HEK293 (cell line): ENCODE measurements at regions not wholly inside any gene's neighbourhood (a gene's known extent, or its start where the extent isn't known, plus 50 kb on each side); places are given as distances from the start of the nearest gene placed in this dataset.

Source experiments
- CTCF ChIA-PET: fragments of 350-600 bp; formaldehyde crosslinking; extraction: SDS; loops from one replicate; lab custom pipeline; 2021; ENCODE audit warnings: antibody characterized with exemption; lab: Yijun Ruan, JAX
- POLR2A ChIA-PET: fragments of 300-600 bp; formaldehyde crosslinking; extraction: SDS; loops from one replicate; lab custom pipeline; 2020; ENCODE audit warnings: antibody characterized with exemption, inconsistent platforms; lab: Yijun Ruan, JAX
- H3K27ac ChIP-seq: fragments of 200-500 bp; sonication (Bioruptor generic); 2 replicates; pipeline ENCODE4 v1.5.1; 2014; ENCODE audit warnings: low read depth, low read length, control low read depth, inconsistent platforms; ENCODE audit errors: extremely low read depth
- H3K36me3 ChIP-seq, 2 experiments: fragments of 200-500 bp in 1 of 2; sonication (Bioruptor generic) in 1 of 2; 1 replicate in 1 of 2; 2 replicates in 1 of 2; pipeline ENCODE4 v1.5.1; 2014 to 2017; ENCODE audit warnings: inconsistent platforms in 2 of 2, low read length in 2 of 2; ENCODE audit not compliant: control insufficient read depth in 2 of 2, insufficient read depth in 1 of 2
- H3K4me1 ChIP-seq: fragments of 200-500 bp; sonication (Bioruptor generic); 2 replicates; pipeline ENCODE4 v1.5.1; 2014; ENCODE audit warnings: mild to moderate bottlenecking, low read length, inconsistent platforms; ENCODE audit not compliant: control insufficient read depth, insufficient read depth
- H3K4me3 ChIP-seq: 2 replicates; pipeline ENCODE4 v1.5.1; 2011; ENCODE audit warnings: low read depth, mild to moderate bottlenecking, control low read depth, low read length, moderate library complexity
- H3K9me3 ChIP-seq: fragments of 200-500 bp; sonication (Bioruptor generic); 2 replicates; pipeline ENCODE4 v1.5.1; 2014; ENCODE audit warnings: low read depth, low read length, inconsistent platforms; ENCODE audit not compliant: control insufficient read depth, insufficient read depth
- KLF9 ChIP-seq: fragments of 450-650 bp; formaldehyde crosslinking; IDR thresholded peaks from 2 replicates; pipeline ENCODE4 v1.5.1; 2016; ENCODE audit warnings: missing biosample characterization, missing genetic modification characterization, low read depth
- PATZ1 ChIP-seq: fragments of 450-650 bp; formaldehyde crosslinking; IDR thresholded peaks from 2 replicates; pipeline ENCODE4 v1.5.1; 2016; ENCODE audit warnings: missing biosample characterization, missing genetic modification characterization
- SALL2 ChIP-seq: fragments of 450-650 bp; formaldehyde crosslinking; IDR thresholded peaks from 2 replicates; pipeline ENCODE4 v1.5.0; 2017; ENCODE audit warnings: missing biosample characterization, mild to moderate bottlenecking, missing genetic modification characterization, borderline replicate concordance
- ZBTB10 ChIP-seq: fragments of 450-650 bp; formaldehyde crosslinking; IDR thresholded peaks from 2 replicates; pipeline ENCODE4 v1.5.1; 2016; ENCODE audit warnings: missing biosample characterization, missing genetic modification characterization
- ZBTB21 ChIP-seq: fragments of 450-650 bp; formaldehyde crosslinking; IDR thresholded peaks from 2 replicates; pipeline ENCODE4 v1.5.1; 2017; ENCODE audit warnings: missing biosample characterization, missing genetic modification characterization
- ZFHX2 ChIP-seq: fragments of 450-650 bp; formaldehyde crosslinking; conservative IDR thresholded peaks from 2 replicates; pipeline ENCODE4 v1.5.1; 2016; ENCODE audit warnings: missing biosample characterization, missing genetic modification characterization
- ZIC2 ChIP-seq: fragments of 450-650 bp; formaldehyde crosslinking; IDR thresholded peaks from 2 replicates; pipeline ENCODE4 v1.5.1; 2016; ENCODE audit warnings: missing biosample characterization, missing genetic modification characterization
- ZNF157 ChIP-seq: fragments of 450-650 bp; formaldehyde crosslinking; IDR thresholded peaks from 2 replicates; pipeline ENCODE4 v1.5.1; 2016; ENCODE audit warnings: missing biosample characterization, missing genetic modification characterization
- ZNF184 ChIP-seq: fragments of 450-650 bp; IDR thresholded peaks from 2 replicates; pipeline ENCODE4 v1.5.1; 2018; ENCODE audit warnings: missing biosample characterization, mild to moderate bottlenecking, missing genetic modification characterization
- ZNF211 ChIP-seq: fragments of 450-650 bp; formaldehyde crosslinking; IDR thresholded peaks from 2 replicates; pipeline ENCODE4 v1.5.1; 2016; ENCODE audit warnings: low read depth, missing biosample characterization, missing genetic modification characterization
- ZNF266 ChIP-seq: fragments of 450-650 bp; formaldehyde crosslinking; IDR thresholded peaks from 2 replicates; pipeline ENCODE4 v1.5.1; 2016; ENCODE audit warnings: missing biosample characterization, missing genetic modification characterization, low read depth
- ZNF311 ChIP-seq: fragments of 450-650 bp; formaldehyde crosslinking; IDR thresholded peaks from 2 replicates; pipeline ENCODE4 v1.5.1; 2017; ENCODE audit warnings: missing biosample characterization, missing genetic modification characterization, borderline replicate concordance
- ZNF449 ChIP-seq: fragments of 450-650 bp; formaldehyde crosslinking; IDR thresholded peaks from 2 replicates; pipeline ENCODE4 v1.5.1; 2017; ENCODE audit warnings: missing biosample characterization, mild to moderate bottlenecking, missing genetic modification characterization, moderate library complexity
- ZNF600 ChIP-seq: fragments of 450-650 bp; formaldehyde crosslinking; IDR thresholded peaks from 2 replicates; pipeline ENCODE4 v1.5.1; 2016; ENCODE audit warnings: missing biosample characterization, missing genetic modification characterization
- ZNF629 ChIP-seq: fragments of 450-650 bp; formaldehyde crosslinking; IDR thresholded peaks from 2 replicates; pipeline ENCODE4 v1.5.1; 2017; ENCODE audit warnings: missing biosample characterization, missing genetic modification characterization
- ZNF658 ChIP-seq: fragments of 450-650 bp; formaldehyde crosslinking; IDR thresholded peaks from 2 replicates; pipeline ENCODE4; 2016; ENCODE audit warnings: missing biosample characterization, missing genetic modification characterization
- ZNF660 ChIP-seq: fragments of 450-650 bp; IDR thresholded peaks from 2 replicates; pipeline ENCODE4 v1.5.1; 2018; ENCODE audit warnings: missing biosample characterization, mild to moderate bottlenecking, missing genetic modification characterization
- ZNF692 ChIP-seq: fragments of 450-650 bp; formaldehyde crosslinking; IDR thresholded peaks from 2 replicates; pipeline ENCODE4 v1.5.1; 2016; ENCODE audit warnings: missing biosample characterization, missing genetic modification characterization
- ZXDB ChIP-seq: fragments of 450-650 bp; formaldehyde crosslinking; IDR thresholded peaks from 2 replicates; pipeline ENCODE4 v1.5.1; 2016; ENCODE audit warnings: missing biosample characterization, missing genetic modification characterization
- TF ChIP-seq, protein P1 (sequence below): fragments of 450-650 bp; IDR thresholded peaks from 2 replicates; pipeline ENCODE4 v1.5.1; 2018; ENCODE audit warnings: missing biosample characterization, mild to moderate bottlenecking, missing genetic modification characterization
- TF ChIP-seq, protein P2 (sequence below): fragments of 450-650 bp; formaldehyde crosslinking; IDR thresholded peaks from 2 replicates; pipeline ENCODE4 v1.5.1; 2016; ENCODE audit warnings: missing biosample characterization, missing genetic modification characterization
- TF ChIP-seq, protein P3 (sequence below): fragments of 450-650 bp; formaldehyde crosslinking; IDR thresholded peaks from 2 replicates; pipeline ENCODE4 v1.5.1; 2016; ENCODE audit warnings: missing biosample characterization, missing genetic modification characterization, low read depth

DNA sequence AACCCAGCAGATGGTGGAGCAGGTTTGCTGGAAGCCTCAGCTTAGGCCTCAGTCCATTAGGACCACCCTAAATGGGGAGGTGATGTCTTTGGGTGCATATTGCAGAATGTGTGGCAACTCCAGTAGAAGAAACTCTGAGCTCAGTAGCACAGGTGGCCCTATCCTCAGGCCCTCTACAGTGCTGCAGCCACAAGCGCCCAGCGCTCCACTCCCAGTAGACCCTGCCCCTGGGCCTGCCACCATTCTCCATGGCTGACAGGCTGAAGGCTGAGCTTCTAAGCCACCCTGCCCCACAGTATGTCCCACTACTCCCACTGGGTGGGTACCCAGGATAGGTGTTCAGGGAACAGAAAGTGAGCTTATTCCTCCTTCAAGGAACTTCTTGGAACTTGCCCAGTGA lies 162.8 kb upstream of the MAMLD1 start (continued):
- no peak for TF ChIP-seq ZBTB10
- TF ChIP-seq ZNF660, result no peak
- TF ChIP-seq, protein P1, sequence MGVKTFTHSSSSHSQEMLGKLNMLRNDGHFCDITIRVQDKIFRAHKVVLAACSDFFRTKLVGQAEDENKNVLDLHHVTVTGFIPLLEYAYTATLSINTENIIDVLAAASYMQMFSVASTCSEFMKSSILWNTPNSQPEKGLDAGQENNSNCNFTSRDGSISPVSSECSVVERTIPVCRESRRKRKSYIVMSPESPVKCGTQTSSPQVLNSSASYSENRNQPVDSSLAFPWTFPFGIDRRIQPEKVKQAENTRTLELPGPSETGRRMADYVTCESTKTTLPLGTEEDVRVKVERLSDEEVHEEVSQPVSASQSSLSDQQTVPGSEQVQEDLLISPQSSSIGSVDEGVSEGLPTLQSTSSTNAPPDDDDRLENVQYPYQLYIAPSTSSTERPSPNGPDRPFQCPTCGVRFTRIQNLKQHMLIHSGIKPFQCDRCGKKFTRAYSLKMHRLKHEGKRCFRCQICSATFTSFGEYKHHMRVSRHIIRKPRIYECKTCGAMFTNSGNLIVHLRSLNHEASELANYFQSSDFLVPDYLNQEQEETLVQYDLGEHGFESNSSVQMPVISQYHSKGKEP (tag by site-specific recombination), result no peak
- no peak for TF ChIP-seq ZNF658 (tag by site-specific recombination)

- Histone ChIP-seq H3K36me3 (no peaks in the 10 kb centered on the region), H3K9me3 (no peaks in the 10 kb centered on the region), H3K4me3 (no peak overlapping the region), H3K27ac (no peak overlapping the region), H3K4me1 (peaks cover 5% of the 10 kb centered on the region; the same call in 1 of the 2 replicates)
- POLR2A ChIA-PET, result interaction anchor here (0.9 to 1.8 kb wide), 5 partner anchors 16 to 162 kb away, joined by 3 to 7 read pairs (median 3); partner anchors contain the start of gene MAMLD1
- CTCF ChIA-PET, result interaction anchor here (0.9 to 2.1 kb wide), 4 partner anchors 10 to 148 kb away, joined by 3 to 8 read pairs (median 3); no protein-coding TSS in a partner anchor
- TF ChIP-seq, protein P2, sequence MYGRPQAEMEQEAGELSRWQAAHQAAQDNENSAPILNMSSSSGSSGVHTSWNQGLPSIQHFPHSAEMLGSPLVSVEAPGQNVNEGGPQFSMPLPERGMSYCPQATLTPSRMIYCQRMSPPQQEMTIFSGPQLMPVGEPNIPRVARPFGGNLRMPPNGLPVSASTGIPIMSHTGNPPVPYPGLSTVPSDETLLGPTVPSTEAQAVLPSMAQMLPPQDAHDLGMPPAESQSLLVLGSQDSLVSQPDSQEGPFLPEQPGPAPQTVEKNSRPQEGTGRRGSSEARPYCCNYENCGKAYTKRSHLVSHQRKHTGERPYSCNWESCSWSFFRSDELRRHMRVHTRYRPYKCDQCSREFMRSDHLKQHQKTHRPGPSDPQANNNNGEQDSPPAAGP (tag by site-specific recombination), result peak; percentile 65; the same call in 1 of the 2 replicates
- TF ChIP-seq ZNF600 (tag by site-specific recombination) (peak; percentile 74; the same call in 1 of the 2 replicates), ZNF449 (no peak; the same call in 1 of the 2 replicates), SALL2 (tag by site-specific recombination) (no peak), ZBTB21 (peak; percentile 94), ZNF692 (peak; percentile 84), ZIC2 (tag by site-specific recombination) (peak; percentile 84), KLF9 (tag by site-specific recombination) (no peak), ZNF184 (tag by site-specific recombination) (peak; percentile 67; the same call in 1 of the 2 replicates), ZNF629 (tag by site-specific recombination) (peak; percentile 98), ZNF211 (no peak), PATZ1 (peak; percentile 79), ZNF266 (tag by site-specific recombination) (no peak), ZXDB (tag by site-specific recombination) (peak; percentile 58), ZNF157 (tag by site-specific recombination) (no peak), ZFHX2 (tag by site-specific recombination) (no peak), ZNF311 (tag by site-specific recombination) (no peak)
- TF ChIP-seq, protein P1 (tag by site-specific recombination), result no peak
- TF ChIP-seq, protein P3, sequence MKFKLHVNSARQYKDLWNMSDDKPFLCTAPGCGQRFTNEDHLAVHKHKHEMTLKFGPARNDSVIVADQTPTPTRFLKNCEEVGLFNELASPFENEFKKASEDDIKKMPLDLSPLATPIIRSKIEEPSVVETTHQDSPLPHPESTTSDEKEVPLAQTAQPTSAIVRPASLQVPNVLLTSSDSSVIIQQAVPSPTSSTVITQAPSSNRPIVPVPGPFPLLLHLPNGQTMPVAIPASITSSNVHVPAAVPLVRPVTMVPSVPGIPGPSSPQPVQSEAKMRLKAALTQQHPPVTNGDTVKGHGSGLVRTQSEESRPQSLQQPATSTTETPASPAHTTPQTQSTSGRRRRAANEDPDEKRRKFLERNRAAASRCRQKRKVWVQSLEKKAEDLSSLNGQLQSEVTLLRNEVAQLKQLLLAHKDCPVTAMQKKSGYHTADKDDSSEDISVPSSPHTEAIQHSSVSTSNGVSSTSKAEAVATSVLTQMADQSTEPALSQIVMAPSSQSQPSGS, result peak; percentile 33; the same call in 1 of the 2 replicates
These were observed 162.3 kb upstream of the MAMLD1 start for GRCh38 chrX:150200820-150201287.
